HG02623 (cell line): ENCODE measurements at regions not wholly inside any gene's neighbourhood (a gene's known extent, or its start where the extent isn't known, plus 50 kb on each side); places are given as distances from the start of the nearest gene placed in this dataset.

Experiments used
- ATAC-seq: cut with Tn5 transposase; IDR thresholded peaks from one replicate; pipeline ENCODE4 v1.9.1; 2021; ENCODE audit warnings: moderate library complexity; ENCODE audit not compliant: unreplicated experiment

- no peak for ATAC-seq
Observed at GRCh38 chr22:49573109-49573765, 254.4 kb downstream of the BRD1 start.

- ATAC-seq, result no peak
Observed at GRCh38 chr22:49571326-49571725, 256.3 kb downstream of the BRD1 start.

GRCh38 chr22:49570032-49570848, 257.4 kb downstream of the BRD1 start:
- no peak for ATAC-seq

GRCh38 chr22:49569286-49570031, 258.2 kb downstream of the BRD1 start:
- ATAC-seq, result no peak

GRCh38 chr22:49568751-49569285, 258.9 kb downstream of the BRD1 start:
- no peak for ATAC-seq

- no peak for ATAC-seq
Observed at GRCh38 chr22:49567899-49568750, 259.5 kb downstream of the BRD1 start.

GRCh38 chr22:49566693-49567092, 261.0 kb downstream of the BRD1 start:
- no peak for ATAC-seq

- no peak for ATAC-seq
Observed at GRCh38 chr22:49566141-49566541, 261.5 kb downstream of the BRD1 start.

GRCh38 chr22:49565516-49565855, 262.2 kb downstream of the BRD1 start:
- ATAC-seq, result no peak

- no peak for ATAC-seq
Observed at GRCh38 chr22:49564666-49565515, 262.8 kb downstream of the BRD1 start.

- no peak for ATAC-seq
Observed at GRCh38 chr22:49564054-49564453, 263.6 kb downstream of the BRD1 start.

- no peak for ATAC-seq
Observed at GRCh38 chr22:49562685-49563249, 264.9 kb downstream of the BRD1 start.

- ATAC-seq, result no peak
Observed at GRCh38 chr22:49561976-49562375, 265.7 kb downstream of the BRD1 start.

GRCh38 chr22:49561338-49561737, 266.3 kb downstream of the BRD1 start:
- no peak for ATAC-seq

- ATAC-seq, result no peak
Observed at GRCh38 chr22:49555526-49555925, 272.1 kb downstream of the BRD1 start.

- ATAC-seq, result no peak
Observed at GRCh38 chr22:49554741-49555140, 272.9 kb downstream of the BRD1 start.

- no peak for ATAC-seq
Observed at GRCh38 chr22:49554296-49554625, 273.4 kb downstream of the BRD1 start.

- ATAC-seq, result no peak
Observed at GRCh38 chr22:49553518-49554295, 274.0 kb downstream of the BRD1 start.

- no peak for ATAC-seq
Observed at GRCh38 chr22:49553076-49553475, 274.6 kb downstream of the BRD1 start.
